Prostate gland (tissue), 2 donors: ENCODE measurements at regions not wholly inside any gene's neighbourhood (a gene's known extent, or its start where the extent isn't known, plus 50 kb on each side); places are given as distances from the start of the nearest gene placed in this dataset.

Experiments used
- DNase-seq: peaks from one replicate; pipeline ENCODE4 v3.0.0-alpha.2; 2019; ENCODE audit warnings: low spot score
- H3K27ac ChIP-seq, 2 donors: fragments of 200-600 bp; sonication (generic); 2 replicates each; pipeline ENCODE4 v1.5.1; 2017 to 2019
- H3K27me3 ChIP-seq: fragments of 200-600 bp; sonication (generic); replicated peaks from 2 replicates; pipeline ENCODE4 v1.5.1; 2019; ENCODE audit not compliant: insufficient read depth
- H3K36me3 ChIP-seq, 2 donors: fragments of 200-600 bp; sonication (generic); 1 replicate in 1 of 2; 2 replicates in 1 of 2; pipeline versions ENCODE4 v1.5.1 to v1.8.1; 2017 to 2019
- H3K4me1 ChIP-seq: fragments of 200-600 bp; sonication (generic); replicated peaks from 2 replicates; pipeline ENCODE4 v1.5.1; 2019
- H3K4me3 ChIP-seq, 2 donors: fragments of 200-600 bp; sonication (generic); 2 replicates each; pipeline ENCODE4 v1.5.1; 2017 to 2019
- H3K9me3 ChIP-seq: fragments of 200-600 bp; sonication (generic); 2 replicates; pipeline ENCODE4 v1.5.1; 2017
- CTCF ChIP-seq, 4 experiments: fragments of 200-600 bp in 2 of 4; fragments of 450-650 bp in 2 of 4; sonication (generic) in 2 of 4; IDR thresholded peaks; 1 replicate in 3 of 4; 2 replicates in 1 of 4; pipeline ENCODE4 v1.5.1; 2016 to 2019; ENCODE audit warnings: antibody characterized with exemption in 4 of 4, mild to moderate bottlenecking in 2 of 4, moderate library complexity in 2 of 4
- POLR2A ChIP-seq: fragments of 450-650 bp; IDR thresholded peaks from one replicate; pipeline ENCODE4 v1.6.1; 2016; ENCODE audit warnings: antibody characterized with exemption, mild to moderate bottlenecking
- POLR2AphosphoS5 ChIP-seq: sonication (generic); formaldehyde crosslinking; IDR thresholded peaks from one replicate; pipeline ENCODE4 v1.6.1; 2017; ENCODE audit warnings: antibody characterized with exemption
- WGBS: methylation state at CpG from one replicate; pipeline ENCODE4 v1.1.5; 2018; 5-methylcytosine and 5-hydroxymethylcytosine counted together
- intact Hi-C: fragments of 100-400 bp; cut with DNase I; formaldehyde crosslinking; loops from one replicate; pipeline ENCODE4 v1.14.2; 2022

- Histone ChIP-seq H3K27me3 (peaks cover 10% of the 10 kb centered on the region), H3K36me3 (no peaks in the 10 kb centered on the region), H3K27ac (no peak overlapping the region), H3K4me3 (no peak overlapping the region), H3K4me1 (no peaks in the 10 kb centered on the region), H3K9me3 (no peaks in the 10 kb centered on the region)
- intact Hi-C loops, result no loop called here
- TF ChIP-seq POLR2AphosphoS5, result no peak
- TF ChIP-seq POLR2A, result no peak
- no peak for TF ChIP-seq CTCF (IDR thresholded peaks at IDR 0.05)
- no peak for DNase-seq
- WGBS, result 87% methylated on average over 10 of the region's 10 CpGs
Measured at GRCh38 chr13:111540486-111540885, 220.0 kb downstream of the TEX29 start.

- H3K36me3 ChIP-seq, result no peaks in the 10 kb centered on the region
- TF ChIP-seq CTCF (IDR thresholded peaks at IDR 0.05), result no peak
- TF ChIP-seq POLR2A, result no peak
- no peak for TF ChIP-seq POLR2AphosphoS5
- no peaks in the 10 kb centered on the region for H3K4me1 ChIP-seq
- intact Hi-C loops, result no loop called here
- no peaks in the 10 kb centered on the region for H3K9me3 ChIP-seq
- 60% methylated on average over 11 of the region's 11 CpGs for WGBS
- H3K27me3 ChIP-seq, result peaks cover 10% of the 10 kb centered on the region
- H3K27ac ChIP-seq, result no peak overlapping the region
- DNase-seq, result no peak
- H3K4me3 ChIP-seq, result no peak overlapping the region
Measured at GRCh38 chr13:111541345-111541744, 220.9 kb downstream of the TEX29 start.

- Histone ChIP-seq H3K4me1 (no peaks in the 10 kb centered on the region), H3K36me3 (no peaks in the 10 kb centered on the region), H3K27ac (no peak overlapping the region), H3K4me3 (no peak overlapping the region), H3K9me3 (no peaks in the 10 kb centered on the region), H3K27me3 (peaks cover 10% of the 10 kb centered on the region)
- intact Hi-C loops, result no loop called here
- 84% methylated on average over 15 of the region's 15 CpGs for WGBS
- TF ChIP-seq POLR2A, result no peak
- DNase-seq, result no peak
Measured at GRCh38 chr13:111541752-111542529, 221.5 kb downstream of the TEX29 start.

GRCh38 chr13:111542530-111543341 is 222.3 kb downstream of the TEX29 start:
- no peak for DNase-seq
- intact Hi-C loops, result no loop called here

More at GRCh38 chr13:111542530-111543341, 222.3 kb downstream of the TEX29 start:
- Histone ChIP-seq H3K9me3 (no peaks in the 10 kb centered on the region), H3K27ac (no peak overlapping the region), H3K4me1 (no peaks in the 10 kb centered on the region), H3K4me3 (no peak overlapping the region), H3K36me3 (no peaks in the 10 kb centered on the region), H3K27me3 (peaks cover 7% of the 10 kb centered on the region)
- TF ChIP-seq CTCF (IDR thresholded peaks at IDR 0.05), result no peak
- no peak for TF ChIP-seq POLR2AphosphoS5
- TF ChIP-seq POLR2A, result no peak
- 85% methylated on average over 14 of the region's 14 CpGs for WGBS
